ENCODE measurements at regions not wholly inside any gene's neighbourhood (a gene's known extent, or its start where the extent isn't known, plus 50 kb on each side); places are given as distances from the start of the nearest gene placed in this dataset.

DNA sequence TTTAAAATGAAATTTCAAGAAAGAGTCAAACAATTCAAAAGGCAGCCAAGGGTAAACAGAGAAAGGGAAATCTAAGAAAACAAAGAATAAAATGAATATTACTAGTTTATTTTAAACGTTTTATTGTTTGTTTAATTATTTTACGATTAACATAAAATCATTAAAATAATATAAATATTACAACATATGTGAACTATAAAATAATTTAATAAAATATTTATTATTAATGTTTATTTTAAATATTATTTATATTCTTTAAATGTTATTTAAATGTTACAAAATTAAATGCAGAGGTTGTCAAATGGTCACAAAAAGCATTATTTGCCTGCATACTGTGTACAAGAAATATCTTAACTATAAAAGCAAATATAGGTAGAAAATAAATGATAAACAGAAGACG is 786.7 kb upstream of the GHITM start:
- DNase-seq (ENCODE audit: low read depth in 1 of 2, low spot score in 1 of 2), result no peak

DNA sequence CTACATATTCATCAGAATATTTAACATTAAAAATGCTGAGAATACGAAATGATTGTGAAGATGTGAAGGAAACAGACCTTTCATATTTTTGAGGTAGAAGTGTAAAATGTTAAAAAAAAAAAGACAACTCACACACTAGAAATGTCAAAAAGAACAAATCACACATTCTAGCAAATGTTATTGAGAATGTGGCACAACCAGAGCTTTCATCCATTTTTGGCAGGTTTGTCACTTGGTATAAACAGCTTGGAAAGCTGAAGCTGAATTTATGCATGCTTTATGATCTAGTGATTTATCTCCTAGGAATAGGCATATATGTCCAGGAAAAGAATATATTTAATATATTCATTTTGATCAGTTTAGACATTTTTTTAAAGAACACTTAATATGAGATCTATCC is 784.9 kb upstream of the GHITM start:
- DNase-seq (ENCODE audit: low read depth in 1 of 2, low spot score in 1 of 2), result no peak

DNA sequence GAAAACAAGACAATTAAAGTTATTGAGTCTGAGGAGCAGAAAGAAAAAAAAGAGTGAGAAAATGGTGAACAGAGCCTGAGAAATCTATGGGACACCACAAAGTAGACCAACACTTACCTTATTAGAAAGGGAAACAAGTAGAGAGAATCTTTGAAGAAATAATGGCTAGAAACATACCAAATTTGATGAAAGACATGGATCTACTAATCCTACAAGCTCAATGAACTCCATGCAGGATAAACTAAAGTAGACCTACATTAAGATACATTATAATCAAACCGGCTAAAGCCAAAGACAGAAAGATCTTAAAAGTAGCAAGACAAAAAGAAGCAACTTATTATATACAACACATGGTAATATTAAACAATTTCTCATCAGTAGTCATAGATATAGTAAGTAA is 782.3 kb upstream of the GHITM start:
- DNase-seq (ENCODE audit: low read depth in 1 of 2, low spot score in 1 of 2), result no peak

DNA sequence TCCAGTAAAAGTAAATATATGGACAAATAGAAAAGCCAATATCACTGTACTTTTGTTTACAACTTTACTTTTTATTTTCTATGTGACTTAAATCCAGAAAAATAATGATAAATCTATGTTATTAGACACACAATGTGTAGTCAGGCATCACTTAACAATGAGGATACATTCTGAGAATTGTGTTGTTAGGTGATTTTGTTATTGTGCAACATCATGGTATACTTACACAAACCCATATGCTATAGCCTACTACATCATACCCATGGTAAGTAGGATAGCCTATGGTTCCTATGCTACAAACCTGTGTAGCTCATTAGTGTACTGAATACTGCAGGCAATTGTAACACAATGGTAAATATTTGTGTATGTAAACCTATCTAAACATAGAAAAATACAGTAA is 781.7 kb upstream of the GHITM start:
- no peak for DNase-seq (ENCODE audit: low read depth in 1 of 2, low spot score in 1 of 2)

DNA sequence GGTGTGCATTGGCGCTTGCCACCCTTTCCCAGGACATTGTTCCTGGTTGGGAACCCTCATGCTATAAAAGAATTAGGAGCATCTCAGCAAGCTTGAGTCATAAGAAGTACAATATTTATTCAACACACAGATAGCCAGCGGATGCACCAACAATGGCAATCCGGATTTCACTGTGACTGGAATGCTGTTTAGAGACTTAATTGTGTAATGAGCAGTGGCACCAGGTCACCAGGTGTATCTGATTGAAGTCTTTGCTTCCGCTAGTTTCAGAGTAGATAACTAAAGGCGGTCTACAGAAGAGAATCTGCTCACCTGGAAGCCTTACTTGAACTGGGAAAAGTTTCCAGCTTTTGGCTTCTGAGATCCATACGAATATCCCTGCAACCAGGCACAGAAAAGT is 772.3 kb upstream of the GHITM start:
- no peak for DNase-seq (ENCODE audit: low read depth in 1 of 2, low spot score in 1 of 2)

DNA sequence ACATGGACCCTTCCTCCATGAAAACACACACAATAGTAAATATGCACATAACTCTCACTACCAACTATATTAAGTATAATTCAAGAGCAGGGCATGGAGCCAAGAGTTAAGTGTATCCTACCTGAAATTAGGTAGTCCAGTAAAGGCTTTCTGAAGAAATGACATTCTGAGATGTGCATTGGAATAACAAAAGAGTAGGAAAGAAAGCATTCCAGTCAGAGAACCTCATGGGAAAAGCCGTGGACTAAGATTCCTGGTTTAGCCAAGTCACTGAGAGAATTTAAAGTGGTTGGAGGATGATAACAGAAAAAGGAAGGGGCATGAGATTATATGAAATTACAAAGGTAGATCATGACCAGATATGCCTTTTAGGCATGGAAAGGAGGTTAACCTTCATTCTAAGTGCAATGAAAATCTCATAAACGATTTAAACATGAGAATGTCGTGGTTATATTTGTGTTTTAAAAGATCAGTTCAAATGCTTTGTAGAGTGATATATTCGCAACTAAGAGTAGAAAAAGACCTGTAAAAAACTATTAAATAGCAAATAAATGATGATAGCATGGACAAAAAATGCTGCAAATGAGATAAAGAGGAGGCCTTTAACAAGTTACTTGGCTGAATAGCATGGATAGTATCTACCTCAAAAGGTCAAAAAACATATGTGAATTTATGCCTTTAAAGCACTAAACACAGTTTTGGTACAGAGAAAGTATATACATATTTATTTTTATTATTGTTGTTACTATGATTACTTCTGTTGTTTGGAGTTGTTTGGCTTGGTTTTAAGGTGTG is 767.4 kb upstream of the GHITM start:
- no peak for DNase-seq (ENCODE audit: low read depth in 1 of 2, low spot score in 1 of 2)

DNA sequence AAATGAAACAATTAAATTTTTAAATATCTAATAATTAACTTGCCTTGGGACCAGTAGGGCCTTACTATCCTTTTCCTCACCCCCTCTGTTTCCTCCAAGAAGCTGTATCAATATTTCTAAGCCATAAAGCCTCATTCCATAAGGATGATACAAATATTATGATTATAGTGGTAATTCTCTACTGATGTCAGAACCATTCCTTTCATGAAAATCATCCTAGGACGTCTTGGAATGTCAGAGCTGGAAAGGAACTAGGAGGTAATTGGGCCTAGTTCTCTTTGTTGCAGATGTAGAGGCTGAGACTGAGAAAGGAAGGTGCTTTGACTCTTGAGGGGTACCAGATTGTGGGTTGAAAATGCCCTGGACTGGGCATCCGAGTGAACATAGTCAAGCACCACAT is 766.7 kb upstream of the GHITM start:
- DNase-seq (ENCODE audit: low read depth in 1 of 2, low spot score in 1 of 2), result no peak

DNA sequence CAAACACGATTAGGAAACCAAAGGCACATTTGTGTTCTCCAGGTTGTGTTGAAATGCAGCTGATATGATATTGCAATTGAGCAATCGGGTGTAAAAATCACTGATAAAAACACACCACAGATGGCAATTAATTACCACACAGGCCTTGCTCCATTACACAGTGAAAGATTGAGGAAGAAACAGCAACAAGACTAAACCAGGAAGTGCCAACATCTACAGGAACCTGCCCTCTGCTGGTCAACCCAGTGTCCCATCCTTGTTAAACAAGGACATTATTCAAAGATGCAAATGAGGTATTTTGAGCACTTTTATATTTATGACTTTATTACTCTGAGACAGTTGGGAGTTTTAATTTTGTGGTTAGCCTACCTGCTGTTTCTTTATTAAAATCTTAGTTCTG is 765.6 kb upstream of the GHITM start:
- no peak for DNase-seq (ENCODE audit: low read depth in 1 of 2, low spot score in 1 of 2)

DNA sequence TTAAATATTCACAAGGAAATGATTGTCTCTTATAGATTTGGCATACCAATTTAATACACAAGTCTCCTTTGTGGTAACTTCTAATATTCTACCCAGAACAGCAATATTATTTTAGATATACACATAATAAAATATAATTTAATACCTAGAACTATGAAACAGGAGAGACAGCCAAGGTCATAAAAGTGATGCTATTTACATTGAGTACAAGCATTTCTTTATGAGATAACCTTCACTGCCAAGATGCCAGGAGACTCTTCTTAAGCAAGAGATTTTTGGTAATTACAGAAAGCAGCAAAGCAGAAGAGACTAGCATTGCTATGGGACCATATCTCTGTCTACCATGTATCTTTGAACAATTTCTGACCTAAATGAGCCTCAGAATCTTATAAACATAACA is 764.6 kb upstream of the GHITM start:
- DNase-seq (ENCODE audit: low read depth in 1 of 2, low spot score in 1 of 2), result no peak

DNA sequence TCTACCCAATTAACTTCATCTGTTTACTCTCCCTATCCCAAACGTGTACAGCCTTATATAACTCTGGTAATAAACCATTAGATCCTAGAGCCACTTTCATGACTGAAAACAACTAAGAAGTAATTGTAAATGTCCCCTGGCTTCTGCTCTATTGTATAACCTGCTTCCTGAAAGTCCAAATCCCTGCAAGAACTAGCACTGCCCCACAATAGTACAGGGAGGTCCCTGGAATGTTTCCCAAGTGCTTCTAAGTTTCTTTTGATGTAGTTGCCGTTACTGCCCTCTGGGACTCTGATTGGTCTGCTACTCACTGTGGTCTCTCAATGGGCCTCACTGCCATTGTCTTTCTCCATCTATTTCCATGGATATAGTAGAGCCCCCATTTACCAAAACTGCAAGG is 764.0 kb upstream of the GHITM start:
- no peak for DNase-seq (ENCODE audit: low read depth in 1 of 2, low spot score in 1 of 2)

DNA sequence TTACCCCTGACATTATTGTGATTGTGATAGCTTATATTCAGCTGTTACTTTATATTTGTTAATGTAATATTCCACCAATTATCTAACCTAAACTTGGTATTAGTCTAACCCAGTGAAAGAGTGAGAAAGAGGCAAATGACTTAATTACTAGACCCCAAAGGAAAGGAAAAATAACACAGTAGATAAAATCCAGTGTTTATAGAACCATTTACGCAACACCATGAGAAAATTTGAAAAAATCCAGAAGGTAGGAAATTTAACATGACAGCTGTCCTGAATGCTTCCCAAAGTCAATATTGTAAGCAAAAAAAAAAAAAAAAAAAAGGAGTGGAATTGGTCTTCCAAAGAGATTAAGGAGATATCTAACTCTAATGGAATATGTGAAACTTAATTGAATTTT is 741.5 kb upstream of the GHITM start:
- DNase-seq (ENCODE audit: low read depth in 1 of 2, low spot score in 1 of 2), result no peak

DNA sequence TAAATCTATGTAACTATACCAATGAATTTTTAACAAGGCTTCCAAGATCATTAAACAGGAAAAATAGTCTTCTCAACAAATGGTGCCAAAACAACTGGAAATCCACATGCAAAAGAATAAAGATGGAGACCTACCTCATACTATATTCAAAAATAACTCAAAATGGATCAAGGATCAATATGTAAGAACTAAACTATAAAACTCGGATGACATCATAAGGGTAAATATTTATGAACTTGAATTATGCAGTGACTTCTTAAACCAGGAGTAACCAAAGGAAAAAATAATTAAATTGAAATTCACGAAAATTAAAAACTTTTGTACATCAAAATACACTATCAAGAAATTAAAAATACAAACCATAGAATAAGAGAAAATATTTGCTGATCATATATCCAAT is 728.7 kb upstream of the GHITM start:
- no peak for DNase-seq (ENCODE audit: low read depth in 1 of 2, low spot score in 1 of 2)

DNA sequence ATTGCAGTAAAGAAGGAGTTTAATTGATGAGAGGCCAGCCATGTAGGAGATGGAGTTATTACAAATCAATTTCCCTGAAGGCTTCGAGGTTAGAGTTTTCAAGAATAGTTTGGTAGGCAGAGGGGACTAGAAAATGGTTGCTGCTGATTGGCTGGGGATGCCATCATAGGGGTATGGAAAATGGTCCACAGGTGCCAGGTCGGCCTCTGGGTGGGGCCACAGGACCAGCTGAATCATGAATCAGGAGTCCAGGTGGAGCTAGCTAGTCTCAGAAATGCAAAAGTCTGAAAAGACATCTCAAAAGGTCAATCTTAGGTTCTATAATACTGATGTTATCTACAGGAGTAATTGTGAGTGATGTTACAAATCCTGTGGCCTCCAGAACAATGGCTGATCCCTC is 714.0 kb upstream of the GHITM start:
- DNase-seq (ENCODE audit: low read depth in 1 of 2, low spot score in 1 of 2), result no peak

DNA sequence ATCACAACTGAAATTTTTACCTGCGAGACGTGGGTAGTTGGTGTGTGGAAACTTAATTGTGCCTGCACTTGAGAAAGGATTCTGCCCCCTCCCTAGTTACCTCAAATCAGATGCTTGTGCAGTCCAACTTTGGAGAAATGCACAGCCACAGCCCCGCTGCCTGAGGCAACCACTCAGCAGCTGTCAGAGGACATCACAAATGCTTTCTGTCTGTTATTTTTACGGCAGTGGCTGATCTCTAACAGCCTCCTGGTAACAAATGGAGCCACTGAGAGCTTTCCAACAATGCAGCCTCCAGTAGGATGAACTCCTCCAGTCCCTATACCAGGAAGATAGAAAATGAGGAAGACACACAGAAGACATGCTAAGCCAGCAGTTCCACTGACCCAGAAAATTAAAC is 712.2 kb upstream of the GHITM start:
- DNase-seq (ENCODE audit: low read depth in 1 of 2, low spot score in 1 of 2), result no peak

DNA sequence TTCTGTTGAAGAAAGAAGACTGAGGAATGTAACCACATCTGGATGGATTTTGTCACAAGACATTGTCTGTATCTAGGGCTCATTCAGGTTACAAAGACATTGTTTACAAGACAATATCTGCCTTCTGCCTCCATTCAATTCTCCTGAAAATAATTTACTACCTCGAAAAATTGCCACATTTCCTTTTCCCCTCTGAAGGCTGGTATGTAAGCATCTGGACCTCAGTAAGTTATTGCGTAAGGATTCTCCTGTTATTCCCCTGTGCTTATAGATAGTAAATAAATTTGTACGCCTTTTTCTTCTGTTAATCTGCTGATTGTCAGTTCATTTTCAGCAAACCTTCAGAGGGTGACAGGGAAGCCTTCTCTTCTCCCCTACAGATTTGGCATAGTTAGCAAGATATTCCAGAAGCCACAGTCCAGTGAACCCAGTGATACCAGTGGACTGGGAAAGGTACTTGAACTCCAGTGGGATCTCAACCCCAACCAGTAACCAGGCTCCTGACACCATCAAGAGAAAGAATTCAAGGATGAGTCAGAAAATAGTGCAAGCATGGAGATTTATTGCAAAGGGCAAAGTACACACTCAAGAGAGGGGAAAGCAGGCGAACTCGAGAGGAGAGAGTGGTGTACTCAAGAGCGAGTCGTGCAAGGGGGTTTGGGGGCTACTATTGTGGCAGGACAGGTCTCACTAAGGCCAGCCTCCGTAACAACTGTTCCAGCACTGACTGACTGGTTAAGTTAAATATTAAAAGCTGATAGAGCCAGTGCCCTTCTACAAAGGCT is 706.9 kb upstream of the GHITM start:
- DNase-seq (ENCODE audit: low read depth in 1 of 2, low spot score in 1 of 2), result no peak

DNA sequence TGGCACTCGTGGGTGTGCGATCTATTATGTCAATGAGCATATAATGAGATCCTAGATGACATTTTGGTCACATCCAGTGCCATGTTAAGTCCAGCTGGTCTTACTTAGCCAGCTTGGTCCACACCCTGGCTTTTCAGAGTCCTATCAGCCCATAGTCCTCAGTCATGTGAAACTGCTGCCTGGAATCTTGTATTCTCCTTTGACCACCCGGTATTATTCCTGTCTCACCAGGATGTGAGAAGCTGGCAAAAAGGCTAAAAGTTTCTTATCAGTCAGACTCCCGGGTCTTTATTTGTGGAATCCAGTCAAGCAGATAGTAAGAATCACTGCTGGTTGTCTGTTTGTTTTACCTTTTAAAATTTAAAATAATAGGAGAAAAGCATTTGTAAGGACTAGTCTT is 705.6 kb upstream of the GHITM start:
- DNase-seq (ENCODE audit: low read depth in 1 of 2, low spot score in 1 of 2), result no peak

DNA sequence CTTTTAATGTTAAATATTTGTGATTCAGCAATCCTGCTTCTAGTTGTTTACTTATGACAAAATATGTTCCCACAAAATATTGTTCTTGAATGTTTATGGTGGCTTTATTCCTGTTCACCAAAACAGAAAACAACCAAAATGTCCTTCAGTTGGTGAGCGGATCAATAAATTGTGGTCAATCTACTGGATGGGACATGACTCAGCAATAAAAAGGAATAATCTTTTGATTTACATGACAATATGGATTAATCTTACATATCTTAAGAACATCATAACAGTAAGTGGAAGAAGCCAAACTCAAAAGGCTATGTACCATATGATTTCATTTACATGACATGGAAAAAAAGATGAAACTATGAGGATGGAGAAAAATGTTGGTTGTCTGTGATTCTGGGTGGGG is 691.3 kb upstream of the GHITM start:
- DNase-seq (ENCODE audit: low read depth in 1 of 2, low spot score in 1 of 2), result no peak

DNA sequence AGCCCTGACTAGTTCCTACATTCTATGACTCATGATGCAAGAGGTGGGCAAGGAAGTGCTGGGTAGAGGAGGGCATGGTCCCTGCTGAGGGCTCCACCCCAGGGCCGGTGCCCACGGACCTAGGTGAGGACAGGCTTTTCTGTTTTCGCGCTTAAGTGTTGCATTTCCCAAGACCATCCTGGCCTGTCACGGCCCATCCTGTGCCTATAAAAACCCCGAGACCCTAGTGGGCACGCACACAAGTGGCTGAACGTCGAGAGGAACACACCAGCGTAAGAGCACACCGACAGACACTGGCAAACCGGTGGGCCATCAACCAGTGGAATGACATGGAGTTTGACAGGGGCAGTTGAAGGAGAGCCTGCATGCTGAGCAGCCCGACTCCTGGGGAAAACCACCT is 680.7 kb upstream of the GHITM start:
- DNase-seq (ENCODE audit: low read depth in 1 of 2, low spot score in 1 of 2), result no peak

DNA sequence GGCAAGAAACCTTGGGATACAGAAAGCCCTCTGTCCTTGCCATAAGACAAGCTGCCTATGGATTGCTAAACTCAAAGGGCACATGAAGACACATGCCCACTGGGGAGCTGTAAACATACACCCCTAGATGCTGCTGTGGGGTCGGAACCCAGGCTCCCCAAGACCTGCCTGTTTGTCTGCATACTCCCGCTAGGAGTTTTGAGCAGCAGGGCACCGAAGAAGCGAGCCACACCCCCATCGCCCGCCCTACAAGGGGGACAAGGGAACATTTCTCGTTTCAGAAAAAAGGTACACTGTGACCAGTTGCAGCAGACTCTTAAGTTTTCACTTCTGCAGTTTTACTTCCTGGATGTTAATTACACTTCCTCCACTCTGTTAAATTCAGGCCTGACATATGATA is 680.2 kb upstream of the GHITM start:
- no peak for DNase-seq (ENCODE audit: low read depth in 1 of 2, low spot score in 1 of 2)

DNA sequence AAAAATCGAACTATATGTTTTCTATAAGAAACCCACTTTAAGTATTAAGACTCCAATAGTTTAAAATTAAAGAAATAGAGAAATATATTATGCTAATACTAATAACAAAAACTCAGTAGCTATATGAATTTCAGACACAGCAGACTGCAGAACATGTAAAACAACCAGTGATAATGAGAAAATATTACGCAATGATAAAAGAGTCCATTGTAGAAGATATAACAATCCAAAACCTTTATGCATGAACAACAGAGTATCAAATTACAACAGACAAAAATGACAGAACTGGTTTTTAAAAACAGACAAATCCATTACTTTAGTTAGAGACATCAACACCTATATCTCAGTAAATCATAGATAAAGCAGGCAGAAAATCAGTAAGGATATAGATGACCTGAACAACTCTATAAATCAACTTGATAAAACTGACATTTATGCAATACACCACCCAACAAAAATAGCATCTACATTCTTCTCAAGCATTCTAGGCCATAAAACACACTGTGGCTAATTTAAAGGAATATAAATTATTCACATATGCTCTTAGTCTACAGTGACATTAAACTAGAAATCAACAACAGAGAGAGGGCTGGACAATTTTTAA is 669.5 kb upstream of the GHITM start:
- DNase-seq (ENCODE audit: low read depth in 1 of 2, low spot score in 1 of 2), result no peak

DNA sequence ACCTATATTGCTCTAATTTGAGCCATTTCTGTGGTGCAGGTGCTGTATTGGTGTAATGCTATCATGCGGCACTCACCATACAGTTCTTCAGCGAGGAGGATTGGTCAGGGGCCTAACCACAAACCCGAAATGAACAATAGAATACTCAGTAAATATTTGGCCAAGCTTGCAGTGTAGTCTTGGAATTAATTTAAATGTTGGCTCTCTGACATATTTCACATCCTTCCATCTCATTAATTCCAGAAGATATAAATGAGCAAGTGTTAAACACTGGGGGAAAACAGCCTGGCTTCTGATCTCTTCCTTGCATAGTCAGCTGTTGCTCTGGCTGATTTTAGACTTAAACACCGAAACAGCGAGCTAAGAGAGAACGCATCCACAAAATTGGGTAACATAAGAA is 663.1 kb upstream of the GHITM start:
- DNase-seq (ENCODE audit: low read depth in 1 of 2, low spot score in 1 of 2), result no peak

DNA sequence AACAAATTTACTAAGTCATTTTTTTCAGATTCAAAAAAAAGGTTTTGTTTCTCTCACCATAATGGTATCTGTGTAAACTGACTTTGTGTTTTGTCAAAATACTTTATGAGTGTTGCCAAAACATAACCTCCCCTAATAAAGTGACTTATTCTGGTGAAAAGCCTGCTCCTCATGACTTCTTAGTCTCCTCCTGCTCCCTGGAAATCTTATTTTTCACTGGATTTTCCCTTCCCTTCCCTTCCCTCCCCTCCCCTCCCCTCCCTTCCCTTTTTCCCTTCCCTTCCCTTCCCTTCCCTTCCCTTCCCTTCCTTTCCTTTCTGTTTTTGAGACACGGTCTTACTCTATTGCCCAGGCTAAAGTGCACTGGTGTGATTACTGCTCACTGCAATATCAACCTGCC is 650.1 kb upstream of the GHITM start:
- DNase-seq (ENCODE audit: low read depth in 1 of 2, low spot score in 1 of 2), result no peak
